ENCODE measurements at regions not wholly inside any gene's neighbourhood (a gene's known extent, or its start where the extent isn't known, plus 50 kb on each side); places are given as distances from the start of the nearest gene placed in this dataset.
"Not testable (repeated sequence)": the region's sequence is repeated elsewhere in the genome, so short reads cannot be mapped to it uniquely, and the experiment has no call there.

DNA sequence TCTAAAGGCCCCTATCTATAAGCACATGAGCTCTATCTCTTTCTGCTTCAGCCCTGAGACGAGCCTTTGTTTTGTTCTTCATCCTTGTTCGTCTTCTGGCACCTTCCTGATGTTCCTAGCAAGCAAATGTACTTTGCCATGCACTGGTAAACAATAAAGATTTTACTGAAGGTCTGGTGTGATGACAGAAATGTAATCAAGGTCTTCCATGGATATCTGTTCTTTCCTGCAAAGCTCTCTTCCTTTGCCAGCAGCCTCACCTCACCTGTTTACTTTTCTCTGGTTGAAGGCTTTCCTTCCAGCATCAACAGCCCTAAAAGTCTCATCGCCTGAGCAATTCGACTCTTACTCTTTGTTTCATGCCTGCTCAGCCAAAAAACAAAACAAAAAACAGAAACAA lies 330.3 kb downstream of the PCNX1 start:
- in situ Hi-C loops (cut with HindIII; ENCODE audit: low sequenced_read_pairs): no loop called here

DNA sequence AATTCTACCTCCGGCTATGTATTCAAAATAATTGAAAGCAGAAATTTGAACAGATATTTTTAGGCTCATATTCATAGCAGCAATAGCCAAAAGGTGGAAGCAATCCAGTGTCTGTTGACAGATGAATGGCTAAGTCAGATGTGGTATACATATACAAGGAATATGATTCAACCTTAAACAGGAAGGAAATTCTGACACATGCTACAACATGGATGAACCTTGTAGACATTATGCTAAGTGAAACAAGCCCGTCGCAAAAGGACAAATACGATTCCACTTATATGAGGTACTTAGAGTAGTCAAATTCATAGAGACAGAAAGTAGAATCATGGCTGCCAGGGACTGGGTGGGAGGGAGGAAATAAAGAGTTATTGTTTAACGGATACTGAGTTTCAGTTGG lies 331.6 kb downstream of the PCNX1 start:
- in situ Hi-C loops (cut with HindIII; ENCODE audit: low sequenced_read_pairs): no loop called here

GRCh38 chr14:71240171-71240570 lies 332.9 kb downstream of the PCNX1 start:
- in situ Hi-C loops (cut with HindIII; ENCODE audit: low sequenced_read_pairs): no loop called here

- in situ Hi-C loops (cut with HindIII; ENCODE audit: low sequenced_read_pairs): no loop called here
These were observed 333.7 kb downstream of the PCNX1 start for GRCh38 chr14:71240866-71241520.

DNA sequence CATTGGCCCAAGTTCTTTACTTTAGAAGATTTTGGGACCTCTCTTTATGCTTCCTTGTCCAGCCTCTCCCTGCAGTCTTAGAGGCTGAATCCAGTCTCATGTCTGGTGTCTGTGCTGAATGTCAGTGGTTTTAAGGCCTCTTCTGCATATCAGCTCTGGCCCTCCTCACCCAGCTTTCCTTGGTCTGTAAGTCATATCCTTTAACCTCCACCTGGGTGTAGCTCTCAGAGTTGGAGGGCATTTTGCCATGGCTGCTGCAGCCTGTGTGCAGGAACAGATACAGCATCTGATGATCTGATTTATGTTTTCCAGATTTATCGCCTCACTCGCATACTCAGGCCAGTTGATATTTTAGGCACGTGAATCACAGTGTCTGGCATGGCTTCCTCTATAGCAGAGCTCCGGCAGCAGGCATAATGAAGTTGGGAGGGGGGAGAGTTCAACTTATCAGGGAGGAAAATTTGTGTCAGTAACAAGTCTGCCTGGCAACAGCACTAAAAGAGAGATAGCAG lies 335.0 kb downstream of the PCNX1 start:
- in situ Hi-C loops (cut with HindIII; ENCODE audit: low sequenced_read_pairs): no loop called here

DNA sequence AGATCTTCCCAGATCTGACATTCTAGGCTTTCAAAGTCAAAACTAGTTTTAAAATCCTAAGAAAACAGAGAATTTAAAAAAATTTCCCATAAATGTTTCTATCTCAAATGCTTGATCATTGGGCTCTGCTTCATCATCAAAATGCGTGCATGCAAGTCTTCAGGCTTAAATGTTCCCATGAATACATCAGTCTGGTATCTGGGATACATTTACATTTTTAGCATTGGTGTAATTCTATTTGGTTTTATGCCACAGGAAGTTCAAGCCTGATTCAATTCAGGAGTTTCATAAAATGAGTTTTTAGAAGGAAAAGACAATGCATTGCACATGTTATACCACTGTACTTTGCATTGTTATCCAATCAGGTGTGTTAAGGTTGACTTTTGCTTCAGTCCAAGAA lies 336.4 kb downstream of the PCNX1 start:
- in situ Hi-C loops (cut with HindIII; ENCODE audit: low sequenced_read_pairs): no loop called here

DNA sequence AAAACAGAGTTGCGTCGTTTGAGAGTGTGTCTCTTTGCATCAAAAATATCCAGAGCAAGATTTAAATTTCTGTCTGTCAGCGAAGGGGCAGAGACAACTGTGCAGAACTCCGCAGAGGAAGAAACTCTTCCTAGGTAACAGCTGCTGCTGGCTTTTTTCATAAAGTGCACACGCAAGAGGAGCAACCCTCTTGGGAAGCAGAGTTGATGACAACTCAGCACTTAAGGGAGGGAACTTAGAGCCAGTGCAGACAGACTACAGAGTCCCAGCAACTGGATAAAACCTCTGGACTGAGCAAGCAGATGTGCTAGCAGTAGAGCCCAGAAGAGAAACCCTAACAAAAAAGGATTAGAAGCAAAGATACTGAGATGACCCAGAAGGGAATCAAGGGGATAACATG lies 337.1 kb downstream of the PCNX1 start:
- in situ Hi-C loops (cut with HindIII; ENCODE audit: low sequenced_read_pairs): no loop called here

GRCh38 chr14:71245659-71246361 lies 338.6 kb downstream of the PCNX1 start:
- in situ Hi-C loops (cut with HindIII; ENCODE audit: low sequenced_read_pairs): no loop called here

DNA sequence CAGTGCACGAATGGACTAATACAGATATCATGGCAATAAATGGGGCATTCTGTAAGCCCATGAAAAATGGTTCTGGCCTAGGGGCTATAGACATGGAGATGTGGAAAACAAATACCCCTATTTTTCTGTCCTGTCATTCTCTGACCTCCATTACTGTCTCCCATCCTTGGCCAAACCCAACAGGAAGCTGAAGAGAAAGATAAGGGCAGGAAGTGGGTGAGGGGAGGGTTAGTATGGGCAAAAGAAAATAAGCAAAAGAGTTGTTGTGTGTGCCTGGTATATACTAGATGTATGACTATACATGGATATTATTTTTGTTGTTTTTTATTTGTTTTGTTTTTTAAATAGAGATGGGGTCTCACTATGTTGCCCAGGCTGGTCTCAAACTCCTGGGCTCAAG lies 339.3 kb downstream of the PCNX1 start:
- in situ Hi-C loops (cut with HindIII; ENCODE audit: low sequenced_read_pairs): no loop called here

GRCh38 chr14:71247106-71247505 lies 339.8 kb downstream of the PCNX1 start:
- in situ Hi-C loops (cut with HindIII; ENCODE audit: low sequenced_read_pairs): no loop called here

DNA sequence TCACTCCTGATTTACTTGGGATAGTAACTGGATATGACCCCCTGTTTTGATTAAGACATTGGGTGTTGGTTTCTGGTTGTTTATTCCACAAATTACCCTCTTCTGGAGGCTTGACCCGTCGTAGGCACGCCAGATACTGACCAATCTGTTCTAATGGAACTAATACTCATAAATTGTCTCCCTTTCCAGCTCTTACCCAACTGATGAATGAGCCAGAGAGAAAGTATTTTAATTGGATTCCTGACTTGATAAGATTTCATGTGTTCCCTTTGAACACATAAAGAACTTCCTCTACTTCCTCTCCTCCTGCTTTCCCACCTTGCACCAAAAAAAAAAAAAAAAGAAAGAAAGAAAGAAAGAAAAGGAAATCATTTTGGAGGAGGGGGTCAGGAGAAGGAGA lies 340.9 kb downstream of the PCNX1 start:
- in situ Hi-C loops (cut with HindIII; ENCODE audit: low sequenced_read_pairs): no loop called here

DNA sequence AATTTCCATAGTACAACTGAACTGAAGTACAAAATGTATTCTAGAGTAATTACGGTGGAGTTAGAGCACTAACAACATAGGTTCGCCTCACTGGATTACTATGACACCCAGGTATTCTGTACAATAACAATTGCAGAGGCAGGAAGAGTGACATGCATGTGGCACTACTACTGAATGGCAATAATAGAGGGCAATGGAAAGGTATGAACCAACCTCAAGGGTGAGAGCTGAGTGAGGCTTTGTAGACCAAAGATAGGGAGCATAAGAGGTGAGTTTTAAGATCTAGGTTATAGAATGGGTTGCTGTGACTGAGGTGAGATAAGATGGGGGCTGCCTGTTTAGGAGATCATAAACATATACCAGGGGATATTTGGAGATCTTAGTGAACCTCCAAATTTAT lies 343.1 kb downstream of the PCNX1 start:
- in situ Hi-C loops (cut with HindIII; ENCODE audit: low sequenced_read_pairs): no loop called here

DNA sequence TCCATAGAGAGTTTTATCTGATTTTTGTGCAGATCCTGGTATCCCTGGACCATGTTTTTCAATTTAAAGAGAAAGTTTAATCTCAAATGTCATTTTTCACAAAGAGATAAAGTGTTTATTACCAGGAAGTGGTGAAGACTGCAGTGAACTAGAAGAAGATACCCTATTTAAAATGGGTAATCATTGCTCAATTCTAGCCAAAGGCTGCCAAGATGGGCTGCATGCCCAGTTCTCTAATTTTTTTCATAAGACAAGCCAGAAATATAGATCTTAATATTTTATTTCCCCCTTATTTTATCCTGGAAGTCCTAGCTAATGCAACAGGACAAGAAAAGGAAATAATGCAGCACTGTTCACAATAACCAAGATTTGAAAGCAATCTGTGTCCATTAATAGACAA lies 343.5 kb downstream of the PCNX1 start:
- in situ Hi-C loops (cut with HindIII; ENCODE audit: low sequenced_read_pairs): no loop called here

DNA sequence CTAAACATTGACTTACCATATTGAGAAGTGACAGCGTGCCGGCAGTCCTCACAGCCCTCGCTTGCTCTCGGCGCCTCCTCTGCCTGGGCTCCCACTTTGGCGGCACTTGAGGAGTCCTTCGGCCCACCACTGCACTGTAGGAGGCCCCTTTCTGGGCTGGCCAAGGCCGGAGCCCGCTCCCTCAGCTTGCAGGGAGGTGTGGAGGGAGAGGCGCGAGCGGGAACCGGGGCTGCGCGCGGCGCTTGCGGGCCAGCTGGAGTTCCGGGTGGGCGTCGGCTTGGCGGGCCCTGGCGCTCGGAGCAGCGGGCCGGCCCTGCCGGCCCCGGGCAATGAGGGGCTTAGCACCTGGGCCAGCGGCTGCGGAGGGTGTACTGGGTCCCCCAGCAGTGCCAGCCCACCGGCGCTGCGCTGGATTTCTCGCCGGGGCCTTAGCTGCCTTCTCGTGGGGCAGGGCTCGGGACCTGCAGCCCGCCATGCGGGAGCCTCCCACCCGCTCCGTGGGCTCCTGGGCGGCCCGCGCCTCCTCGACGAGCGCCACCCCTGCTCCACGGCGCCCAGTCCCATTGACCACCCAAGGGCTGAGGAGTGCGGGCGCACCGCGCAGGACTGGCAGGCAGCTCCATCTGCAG lies 346.9 kb downstream of the PCNX1 start:
- in situ Hi-C loops (cut with HindIII; ENCODE audit: low sequenced_read_pairs): not testable (repeated sequence)

- in situ Hi-C loops (cut with HindIII; ENCODE audit: low sequenced_read_pairs): no loop called here
These were observed 353.9 kb downstream of the PCNX1 start for GRCh38 chr14:71261206-71261605.

GRCh38 chr14:71262441-71262840 lies 355.2 kb downstream of the PCNX1 start:
- in situ Hi-C loops (cut with HindIII; ENCODE audit: low sequenced_read_pairs): no loop called here

- in situ Hi-C loops (cut with HindIII; ENCODE audit: low sequenced_read_pairs): no loop called here
These were observed 357.0 kb downstream of the PCNX1 start for GRCh38 chr14:71264260-71264659.

GRCh38 chr14:71267007-71267513 lies 359.8 kb downstream of the PCNX1 start:
- in situ Hi-C loops (cut with HindIII; ENCODE audit: low sequenced_read_pairs): no loop called here

GRCh38 chr14:71267691-71268090 lies 360.4 kb downstream of the PCNX1 start:
- in situ Hi-C loops (cut with HindIII; ENCODE audit: low sequenced_read_pairs): no loop called here

GRCh38 chr14:71270111-71270510 lies 362.9 kb downstream of the PCNX1 start:
- in situ Hi-C loops (cut with HindIII; ENCODE audit: low sequenced_read_pairs): no loop called here

DNA sequence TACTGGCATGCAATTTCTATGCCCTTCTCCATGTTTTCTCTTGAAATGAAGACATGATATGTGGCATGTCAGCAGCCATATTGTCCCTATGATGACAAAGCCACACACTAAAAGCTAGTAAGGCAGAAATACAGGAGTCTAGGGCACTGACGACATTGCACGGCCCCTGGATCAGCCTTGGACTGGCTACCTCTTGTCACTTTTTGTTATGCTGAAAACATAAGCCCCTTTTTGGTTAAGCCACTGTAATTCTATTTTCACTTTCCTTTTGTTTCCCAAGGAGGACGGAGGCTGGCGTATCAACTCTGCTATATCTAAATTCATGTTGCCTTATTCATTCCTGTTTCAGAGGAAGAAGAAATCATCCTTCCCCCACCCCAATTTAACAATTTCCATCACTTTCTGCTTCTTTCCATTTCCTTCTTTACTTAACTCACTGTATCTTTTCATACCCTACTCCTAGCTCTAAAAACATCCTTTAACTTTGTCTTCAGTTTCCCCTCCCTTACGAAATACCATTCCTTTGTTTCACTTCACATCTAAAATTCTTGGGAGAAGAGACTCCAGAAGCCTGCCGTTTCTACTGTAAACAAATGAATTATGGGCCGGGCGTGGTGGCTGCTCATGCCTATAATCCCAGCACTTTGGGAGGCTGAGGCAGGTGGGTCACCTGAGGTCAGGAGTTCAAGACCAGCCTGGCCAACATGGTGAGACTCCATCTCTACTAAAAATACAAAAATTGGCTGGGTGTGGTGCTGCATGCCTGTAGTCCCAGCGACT lies 364.1 kb downstream of the PCNX1 start:
- in situ Hi-C loops (cut with HindIII; ENCODE audit: low sequenced_read_pairs): no loop called here
